Fibroblast of pulmonary artery (primary cell): ENCODE measurements at regions not wholly inside any gene's neighbourhood (a gene's known extent, or its start where the extent isn't known, plus 50 kb on each side); places are given as distances from the start of the nearest gene placed in this dataset.

Source experiments
- DNase-seq: peaks from one replicate; pipeline ENCODE4 v3.0.0-alpha.2; 2010; ENCODE audit warnings: low read depth
- H3K4me3 ChIP-seq: replicated peaks from 2 replicates; pipeline ENCODE4 v1.5.1; 2011; ENCODE audit warnings: low read depth, mild to moderate bottlenecking, control low read depth, low read length, moderate library complexity
- TF ChIP-seq, protein P1 (sequence below): IDR thresholded peaks from 2 replicates; pipeline ENCODE4 v1.5.1; 2011; ENCODE audit warnings: mild to moderate bottlenecking, control low read depth, low read length, inconsistent platforms; ENCODE audit errors: missing control alignments

GRCh38 chr10:2798336-2799022 is 268.9 kb upstream of the PFKP start:
- no peak for DNase-seq
- no peak overlapping the region for H3K4me3 ChIP-seq
- TF ChIP-seq, protein P1, sequence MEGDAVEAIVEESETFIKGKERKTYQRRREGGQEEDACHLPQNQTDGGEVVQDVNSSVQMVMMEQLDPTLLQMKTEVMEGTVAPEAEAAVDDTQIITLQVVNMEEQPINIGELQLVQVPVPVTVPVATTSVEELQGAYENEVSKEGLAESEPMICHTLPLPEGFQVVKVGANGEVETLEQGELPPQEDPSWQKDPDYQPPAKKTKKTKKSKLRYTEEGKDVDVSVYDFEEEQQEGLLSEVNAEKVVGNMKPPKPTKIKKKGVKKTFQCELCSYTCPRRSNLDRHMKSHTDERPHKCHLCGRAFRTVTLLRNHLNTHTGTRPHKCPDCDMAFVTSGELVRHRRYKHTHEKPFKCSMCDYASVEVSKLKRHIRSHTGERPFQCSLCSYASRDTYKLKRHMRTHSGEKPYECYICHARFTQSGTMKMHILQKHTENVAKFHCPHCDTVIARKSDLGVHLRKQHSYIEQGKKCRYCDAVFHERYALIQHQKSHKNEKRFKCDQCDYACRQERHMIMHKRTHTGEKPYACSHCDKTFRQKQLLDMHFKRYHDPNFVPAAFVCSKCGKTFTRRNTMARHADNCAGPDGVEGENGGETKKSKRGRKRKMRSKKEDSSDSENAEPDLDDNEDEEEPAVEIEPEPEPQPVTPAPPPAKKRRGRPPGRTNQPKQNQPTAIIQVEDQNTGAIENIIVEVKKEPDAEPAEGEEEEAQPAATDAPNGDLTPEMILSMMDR: no peak

DNA sequence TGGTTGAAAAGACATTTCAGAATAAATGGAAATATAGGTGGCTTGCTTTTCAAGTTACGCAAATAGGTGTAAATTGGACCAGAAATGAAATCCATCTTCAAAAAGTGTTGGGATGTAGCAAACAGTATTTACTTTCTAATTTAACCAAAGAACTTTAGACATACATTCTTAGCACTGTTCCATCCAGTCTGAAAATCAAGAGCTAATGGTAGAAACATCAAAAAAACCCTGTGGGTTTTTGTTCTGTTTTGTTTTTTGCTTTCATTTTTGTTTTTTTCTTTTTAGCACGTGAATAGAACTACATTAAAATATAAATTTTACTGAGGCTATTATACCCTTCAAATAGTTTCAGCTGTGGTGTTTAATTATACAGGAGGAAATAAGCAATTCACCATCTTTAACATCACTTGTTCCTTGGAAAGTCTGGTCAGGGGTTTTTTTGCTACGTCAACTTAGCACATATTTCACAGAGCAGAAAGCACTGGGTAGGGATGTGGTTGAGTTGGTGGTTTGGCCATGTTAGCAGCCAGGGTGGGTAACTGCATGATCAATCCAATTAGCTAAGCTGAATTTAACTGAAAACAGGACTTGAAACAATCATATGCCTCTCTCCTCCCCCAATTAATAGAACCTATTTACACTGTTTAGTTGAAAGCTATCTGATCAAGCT is 275.4 kb upstream of the PFKP start:
- TF ChIP-seq, protein P1: no peak
- no peak for DNase-seq
- H3K4me3 ChIP-seq: no peak overlapping the region

DNA sequence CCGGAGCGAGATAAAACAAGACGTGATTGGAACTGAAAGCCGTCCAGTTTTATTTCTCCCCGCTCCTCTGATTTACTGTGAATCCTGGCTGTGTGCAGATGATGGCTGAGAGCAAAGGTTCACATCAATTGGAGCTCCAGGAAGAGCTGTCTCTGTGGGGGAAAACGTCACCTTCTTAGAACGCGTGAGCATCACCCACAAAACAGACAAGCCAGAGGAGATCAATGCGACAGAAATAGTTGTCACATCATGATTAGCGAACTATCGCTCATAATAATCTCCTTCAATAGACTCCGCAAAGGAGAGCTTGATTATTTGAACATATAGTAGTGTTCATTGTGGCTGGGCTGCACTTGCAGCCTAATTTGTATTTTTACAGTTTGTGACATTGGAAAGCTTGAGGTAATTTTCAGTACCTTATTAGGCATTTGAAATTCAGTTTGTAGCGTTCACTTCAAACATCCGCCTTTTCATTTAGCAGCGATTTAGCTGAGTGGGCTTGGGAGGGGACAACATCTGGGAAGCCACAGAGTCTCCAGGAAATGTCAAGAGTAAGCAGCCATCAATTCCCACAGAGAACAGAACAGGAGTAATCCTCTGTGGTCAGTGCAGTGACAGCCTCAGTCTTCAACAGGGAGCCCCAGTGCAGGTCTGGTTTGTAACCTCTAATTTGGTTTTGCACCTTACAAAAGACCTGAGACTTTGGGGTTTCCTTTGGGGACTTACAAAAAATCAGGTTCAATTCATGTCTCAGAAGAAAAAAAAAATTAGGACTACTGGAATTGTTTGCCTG is 276.8 kb upstream of the PFKP start:
- no peak overlapping the region for H3K4me3 ChIP-seq
- TF ChIP-seq, protein P1: no peak
- no peak for DNase-seq

- TF ChIP-seq, protein P1: no peak
- DNase-seq: no peak
- H3K4me3 ChIP-seq: no peak overlapping the region
These were observed 281.1 kb upstream of the PFKP start for GRCh38 chr10:2786251-2786650.

- TF ChIP-seq, protein P1: no peak
- DNase-seq: no peak
- no peak overlapping the region for H3K4me3 ChIP-seq
These were observed 282.6 kb upstream of the PFKP start for GRCh38 chr10:2784766-2785165.

DNA sequence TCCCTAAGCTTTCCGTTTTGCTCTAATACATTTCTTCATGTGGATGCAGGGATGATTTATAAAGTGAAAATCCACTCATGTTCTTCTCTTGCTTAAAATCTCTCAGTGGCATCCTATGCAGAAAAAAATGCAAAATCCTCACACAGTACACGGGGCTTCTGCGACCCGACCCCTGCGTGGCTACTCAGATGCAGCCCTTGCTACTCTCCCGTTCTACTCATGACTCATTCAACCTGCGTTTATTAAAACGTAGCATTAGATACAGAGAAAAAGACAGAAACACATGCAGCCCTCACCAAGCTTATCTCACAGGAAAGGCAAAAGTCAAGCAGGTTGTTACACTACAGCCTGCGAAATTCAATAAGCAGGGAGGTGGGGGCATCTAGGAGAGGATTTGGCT is 284.4 kb upstream of the PFKP start:
- TF ChIP-seq, protein P1: no peak
- no peak overlapping the region for H3K4me3 ChIP-seq
- DNase-seq: no peak
